GM21528 (cell line): ENCODE measurements at regions not wholly inside any gene's neighbourhood (a gene's known extent, or its start where the extent isn't known, plus 50 kb on each side); places are given as distances from the start of the nearest gene placed in this dataset.

ENCODE experiments used
- ATAC-seq: cut with Tn5 transposase; IDR thresholded peaks from one replicate; pipeline ENCODE4 v1.9.1; 2021; ENCODE audit warnings: mild to moderate bottlenecking, moderate library complexity; ENCODE audit not compliant: unreplicated experiment, low FRiP score

DNA sequence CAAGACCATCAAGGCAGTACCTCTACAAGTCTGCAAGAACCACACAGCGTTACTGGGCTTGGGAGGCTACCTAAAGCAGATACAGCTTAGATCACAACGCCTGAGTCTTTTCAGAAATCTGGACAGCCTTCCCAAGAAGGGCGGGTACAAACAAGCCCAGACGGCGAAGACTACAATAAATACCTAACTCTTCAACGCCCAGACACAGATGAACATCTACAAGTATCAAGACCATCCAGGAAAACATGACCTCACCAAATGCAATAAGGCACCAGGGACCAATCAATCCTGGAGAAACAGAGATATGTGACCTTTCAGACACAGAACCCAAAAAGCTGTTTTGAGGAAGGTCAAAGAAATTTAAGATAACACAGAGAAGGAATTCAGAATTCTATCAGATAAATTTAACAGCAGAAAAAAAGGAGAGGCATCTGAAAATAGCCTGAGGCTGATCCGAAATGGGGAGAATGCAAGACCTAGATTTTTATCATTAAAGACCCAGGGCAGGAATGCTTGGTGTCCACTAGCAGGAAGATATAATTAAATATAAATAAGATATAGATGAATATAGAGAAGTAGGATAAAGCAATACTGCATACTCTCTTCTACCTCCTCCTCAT, 131.7 kb upstream of the COL21A1 start:
- ATAC-seq = no peak

DNA sequence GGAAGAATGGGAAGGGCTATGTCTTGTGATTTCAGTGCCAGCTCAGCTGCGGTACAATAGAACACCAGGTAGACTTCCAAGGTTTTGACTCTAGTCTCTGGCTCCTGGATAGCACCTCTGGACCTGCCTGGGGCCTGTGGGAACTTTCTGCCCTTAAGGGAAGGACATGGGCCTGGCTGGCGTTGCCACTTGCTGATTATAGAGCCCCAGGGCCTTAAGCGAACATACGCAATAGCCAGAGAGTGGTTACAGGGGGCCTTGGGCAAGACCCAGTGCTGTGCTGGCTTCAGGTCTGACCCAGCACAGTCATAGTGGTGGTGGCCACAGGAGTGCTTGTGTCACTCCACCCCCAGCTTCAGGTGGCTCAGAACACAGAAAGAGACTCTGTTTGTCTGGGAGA, 131.1 kb upstream of the COL21A1 start:
- no peak for ATAC-seq

DNA sequence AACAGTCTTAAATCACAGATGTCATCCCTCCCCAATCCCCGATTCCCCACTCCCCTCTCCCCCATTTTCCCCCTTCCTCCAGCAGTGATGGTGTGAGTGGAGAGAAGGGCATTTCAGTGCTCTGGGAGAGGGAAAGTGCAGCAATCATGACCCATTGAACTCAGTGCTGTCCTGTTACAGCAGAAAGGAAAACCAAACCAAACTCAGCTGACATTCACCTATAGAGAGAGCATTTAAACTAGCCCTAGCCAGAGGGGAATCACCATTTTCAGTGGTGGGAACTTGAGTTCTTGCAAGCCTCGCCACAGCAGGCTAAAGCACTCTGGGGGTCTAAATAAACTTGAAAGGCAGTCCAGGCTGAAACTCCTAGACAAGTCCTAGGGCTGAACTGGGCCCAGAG, 129.9 kb upstream of the COL21A1 start:
- no peak for ATAC-seq

DNA sequence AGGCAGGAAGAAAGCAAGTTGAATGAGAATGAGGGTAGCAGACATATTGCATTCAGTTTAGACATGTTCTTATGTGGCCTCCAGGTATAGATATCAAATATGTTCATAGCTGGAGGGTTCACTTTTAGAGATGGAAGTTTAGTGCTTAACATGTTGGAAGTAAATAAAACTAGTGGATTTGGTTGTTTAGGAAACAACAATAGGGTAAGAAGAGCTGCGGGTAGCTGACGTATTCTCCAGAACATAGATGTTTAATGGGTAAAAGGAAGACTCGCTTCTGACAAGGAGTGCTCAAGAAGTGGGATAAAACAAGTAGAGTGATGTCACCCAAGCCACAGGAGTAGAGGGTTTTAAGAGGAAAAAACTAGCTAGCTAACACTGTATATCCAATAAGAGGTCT, 128.4 kb upstream of the COL21A1 start:
- no peak for ATAC-seq

DNA sequence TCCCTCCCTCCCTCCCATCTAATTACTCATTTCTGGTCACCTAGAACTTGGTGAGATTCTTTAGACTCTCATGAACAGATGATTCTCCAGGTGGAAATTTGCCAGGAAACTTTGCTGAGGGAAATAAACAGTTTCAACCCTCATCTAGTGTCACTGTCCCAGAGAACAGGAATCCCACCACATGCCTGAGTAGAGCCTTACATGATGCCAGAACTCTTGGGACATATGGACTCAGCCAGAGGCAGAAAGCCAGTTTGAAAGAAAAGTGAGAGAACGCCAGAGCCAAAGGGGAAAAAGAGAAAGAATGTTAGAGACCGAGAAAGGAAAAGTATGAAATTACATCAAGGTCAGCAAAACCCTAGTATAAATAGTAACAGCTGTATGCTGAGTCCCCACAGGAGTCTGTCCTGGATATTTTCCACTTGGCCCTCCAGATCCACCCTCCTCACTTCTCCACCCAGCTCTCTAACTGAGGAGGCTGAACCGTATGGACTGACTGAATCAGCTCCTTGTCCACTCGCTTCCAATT, 127.5 kb upstream of the COL21A1 start:
- ATAC-seq = no peak

DNA sequence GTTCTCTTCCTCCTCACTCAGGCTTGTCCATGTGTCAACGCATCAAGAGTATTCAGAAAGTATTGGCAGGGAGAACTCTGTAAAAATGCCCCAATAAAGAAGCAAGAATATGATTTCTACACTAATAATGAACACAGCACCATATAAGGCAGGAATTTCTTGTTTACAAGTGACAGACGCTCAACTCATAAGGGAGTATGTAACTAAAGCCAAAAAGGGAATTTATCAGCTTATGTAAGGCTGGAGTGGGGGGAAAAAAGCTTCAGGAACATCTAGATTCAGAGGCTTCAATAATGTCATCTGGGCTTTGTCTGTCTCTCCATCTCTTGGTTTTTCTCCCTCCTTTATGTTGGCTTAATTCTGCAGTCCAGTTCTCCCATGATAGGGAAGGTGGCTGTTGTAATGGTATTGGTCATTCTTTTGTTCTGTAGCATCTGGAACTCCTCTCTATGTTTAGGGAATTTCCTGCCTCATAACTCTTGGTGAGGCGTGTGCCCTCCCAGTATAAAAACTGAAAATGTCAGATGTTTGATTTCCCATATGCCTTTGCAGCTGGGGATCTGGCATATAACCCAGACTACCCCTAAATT, 125.1 kb upstream of the COL21A1 start:
- ATAC-seq = no peak

DNA sequence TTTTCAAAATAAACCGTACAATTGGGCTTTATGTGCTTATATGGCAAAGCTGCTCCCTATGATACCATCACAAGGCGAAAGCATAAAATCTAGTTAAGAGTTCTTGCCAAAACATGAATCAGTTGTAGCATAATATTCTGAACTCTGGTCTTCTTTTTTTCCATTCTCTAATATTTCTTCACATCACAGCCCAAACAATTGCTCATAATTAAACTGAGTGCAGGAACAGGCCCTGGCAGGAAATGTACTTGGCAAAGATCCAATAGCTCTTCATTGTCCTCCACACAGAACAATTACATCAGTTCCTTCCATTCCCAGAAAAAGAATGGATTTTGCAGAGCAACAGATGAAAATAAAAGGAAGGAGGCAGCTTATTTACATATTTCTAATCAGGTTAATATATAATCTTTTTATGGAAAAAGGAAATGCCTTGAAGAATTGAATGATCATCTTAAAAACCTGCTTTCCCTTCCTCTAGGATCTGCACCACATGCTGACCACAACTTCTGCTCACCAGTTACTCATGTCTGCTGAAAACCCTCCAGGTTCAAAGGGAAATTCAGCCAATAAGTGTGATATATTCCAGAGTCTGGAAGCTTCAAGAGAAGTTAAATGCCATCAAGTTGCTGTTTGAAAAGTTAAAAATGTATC, 123.3 kb upstream of the COL21A1 start:
- ATAC-seq = peak; percentile 74

DNA sequence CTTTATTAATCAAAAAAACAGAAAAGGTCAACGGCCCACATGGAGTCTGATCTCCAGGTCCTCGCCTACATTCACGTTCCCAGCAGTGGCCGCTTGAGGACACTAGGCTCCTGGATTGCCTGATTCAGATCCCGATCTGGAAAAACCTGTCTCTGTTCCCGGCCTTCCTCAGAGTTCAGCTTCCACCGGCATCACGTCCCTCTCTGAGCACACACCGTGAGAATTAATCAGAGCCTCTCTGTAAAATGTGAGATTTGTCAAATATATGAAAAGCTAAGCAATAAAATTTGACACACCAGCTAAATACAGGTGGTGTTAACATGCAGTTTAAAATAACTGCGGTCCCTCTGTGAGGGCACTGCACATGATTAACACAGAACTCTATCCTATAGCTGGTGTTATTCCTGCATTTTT, 122.8 kb upstream of the COL21A1 start:
- ATAC-seq = no peak

DNA sequence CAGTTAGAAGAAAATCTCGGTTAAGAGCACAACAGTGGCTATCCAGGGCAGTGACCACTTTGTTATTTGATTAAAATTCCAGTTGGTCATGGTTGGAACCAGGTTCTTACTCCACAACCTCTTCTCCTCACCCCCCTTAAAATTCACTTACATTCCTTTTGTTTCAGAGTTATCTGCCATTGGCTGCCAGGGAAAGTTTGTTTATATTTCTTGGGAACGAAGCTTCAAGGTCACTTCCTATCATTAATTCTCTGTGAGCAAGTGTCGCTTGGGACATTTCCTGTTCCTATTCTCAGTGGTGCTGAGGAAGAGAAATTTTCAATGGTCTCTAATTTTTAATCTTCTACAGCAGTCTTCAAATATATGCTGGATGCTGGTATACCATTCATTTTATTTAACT, 121.1 kb upstream of the COL21A1 start:
- no peak for ATAC-seq

DNA sequence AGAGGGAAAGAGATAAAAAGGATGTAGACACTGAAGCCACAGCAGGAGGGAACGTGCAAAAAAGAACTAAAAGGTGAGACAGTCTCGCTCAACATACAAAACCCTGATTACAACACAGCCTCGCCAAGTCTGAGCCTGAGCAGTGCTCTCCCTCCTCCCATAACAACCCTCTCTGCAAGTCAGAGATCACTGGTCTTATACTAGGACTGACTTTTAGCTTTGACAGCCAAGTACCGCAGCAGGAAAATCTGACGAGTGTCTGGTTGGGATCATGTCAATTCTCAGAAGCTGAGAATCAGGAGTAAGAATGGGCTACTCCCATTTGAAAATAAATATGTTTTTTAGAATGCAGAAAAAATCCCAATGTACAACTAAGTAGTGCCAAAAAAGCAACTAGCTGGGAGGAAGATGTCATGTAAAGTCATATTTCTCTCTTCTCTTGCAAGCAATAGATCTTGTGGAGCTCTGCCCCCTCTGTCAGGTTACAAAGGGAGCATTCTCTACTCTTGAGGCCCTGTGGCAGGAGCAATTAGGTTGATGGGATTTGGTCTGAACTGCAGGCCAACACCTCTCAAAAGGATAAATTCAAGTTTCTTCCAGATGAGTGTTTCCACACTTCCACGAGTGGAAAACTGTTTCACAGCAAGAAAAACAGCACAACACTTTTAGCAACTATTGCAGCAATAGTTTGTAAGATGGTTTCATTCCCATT, 118.9 kb upstream of the COL21A1 start:
- no peak for ATAC-seq

DNA sequence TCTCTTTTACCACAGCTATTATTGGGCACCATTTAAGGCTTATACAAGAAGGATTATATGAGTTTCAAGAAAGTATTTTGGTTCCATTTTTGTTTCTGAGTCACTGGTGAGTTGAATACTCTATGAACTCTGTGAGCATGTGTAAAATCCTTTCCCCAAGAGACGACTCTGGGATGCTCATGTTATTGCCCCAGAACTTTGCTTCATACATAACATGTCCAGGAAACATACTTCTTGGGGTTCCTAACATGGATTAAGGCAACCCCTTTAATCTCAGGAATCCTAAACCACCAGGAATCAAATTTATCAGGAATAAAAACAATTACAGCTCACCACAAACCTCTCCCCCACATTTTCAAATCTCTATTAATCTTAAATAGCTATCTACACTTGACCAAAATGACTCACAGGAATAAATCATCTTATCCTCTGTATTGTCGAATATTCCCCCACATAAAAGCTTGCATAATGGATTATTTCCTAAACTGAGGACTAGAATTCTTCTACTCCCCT, 117.5 kb upstream of the COL21A1 start:
- ATAC-seq = no peak

DNA sequence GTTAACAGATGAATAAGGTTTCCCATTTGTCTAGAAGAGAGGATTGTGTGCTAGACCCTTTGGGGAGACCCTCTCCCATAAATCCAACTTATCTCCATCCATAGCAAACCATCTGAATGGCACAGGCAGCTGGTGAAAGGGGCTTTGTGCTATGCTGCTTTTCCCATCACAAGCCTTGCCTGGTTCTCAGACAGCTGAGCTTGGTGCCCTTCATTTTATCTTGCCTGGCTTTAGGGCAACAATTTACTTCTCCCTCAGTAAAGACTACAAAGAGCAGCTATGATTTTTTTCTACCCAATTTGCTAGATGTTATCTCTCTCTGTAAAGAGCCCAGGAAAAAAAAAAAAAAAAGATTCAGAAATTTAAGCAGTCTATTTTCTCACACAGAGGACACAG, 117.0 kb upstream of the COL21A1 start:
- ATAC-seq = no peak

DNA sequence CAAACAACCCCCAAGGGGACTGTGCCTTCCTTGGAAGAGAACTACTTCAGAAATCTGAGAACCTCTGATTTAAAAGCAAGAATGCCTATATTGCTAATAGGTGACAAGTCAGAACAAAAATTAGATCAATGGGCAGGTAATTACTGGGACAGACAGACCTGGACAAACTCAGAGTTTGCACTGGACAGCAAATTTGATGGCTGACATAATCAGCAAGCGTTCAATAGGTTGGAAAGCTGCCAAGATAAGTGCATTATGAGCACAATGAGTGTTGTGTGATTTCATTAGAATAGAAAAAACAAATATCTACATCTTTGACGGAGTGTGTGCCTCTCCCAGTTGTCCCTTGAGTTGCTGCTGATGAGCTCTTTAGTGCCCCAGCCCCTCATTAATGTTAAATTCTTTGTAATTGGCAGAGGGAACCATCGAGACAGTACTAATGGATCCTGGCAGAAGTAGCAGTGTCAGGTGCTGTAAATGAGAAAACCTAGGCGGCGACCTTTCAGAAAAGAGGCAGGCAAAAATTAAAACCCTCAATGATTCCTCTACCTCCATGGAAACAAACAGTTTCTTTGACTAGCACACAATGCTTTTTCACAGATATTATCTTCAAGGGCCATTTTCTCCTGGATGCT, 116.5 kb upstream of the COL21A1 start:
- ATAC-seq = no peak

DNA sequence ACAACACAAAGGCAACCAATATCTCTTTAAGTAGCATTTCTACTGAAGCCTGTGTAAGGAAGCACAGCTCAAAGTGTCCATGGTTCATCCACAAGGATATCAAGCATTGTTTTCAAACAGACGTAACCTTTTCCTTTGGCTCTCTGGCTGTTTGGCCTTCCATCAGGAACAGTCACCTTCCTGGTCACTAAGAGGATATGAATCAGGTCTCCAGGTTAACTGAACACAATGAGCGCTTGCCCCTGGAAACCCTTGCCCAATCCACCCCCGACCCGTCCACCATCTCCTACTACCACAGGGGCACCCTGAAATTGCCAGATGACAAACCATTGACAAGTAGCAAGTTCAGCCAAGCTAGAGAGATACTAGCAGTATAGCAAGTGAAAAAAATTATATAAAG, 114.4 kb upstream of the COL21A1 start:
- no peak for ATAC-seq

DNA sequence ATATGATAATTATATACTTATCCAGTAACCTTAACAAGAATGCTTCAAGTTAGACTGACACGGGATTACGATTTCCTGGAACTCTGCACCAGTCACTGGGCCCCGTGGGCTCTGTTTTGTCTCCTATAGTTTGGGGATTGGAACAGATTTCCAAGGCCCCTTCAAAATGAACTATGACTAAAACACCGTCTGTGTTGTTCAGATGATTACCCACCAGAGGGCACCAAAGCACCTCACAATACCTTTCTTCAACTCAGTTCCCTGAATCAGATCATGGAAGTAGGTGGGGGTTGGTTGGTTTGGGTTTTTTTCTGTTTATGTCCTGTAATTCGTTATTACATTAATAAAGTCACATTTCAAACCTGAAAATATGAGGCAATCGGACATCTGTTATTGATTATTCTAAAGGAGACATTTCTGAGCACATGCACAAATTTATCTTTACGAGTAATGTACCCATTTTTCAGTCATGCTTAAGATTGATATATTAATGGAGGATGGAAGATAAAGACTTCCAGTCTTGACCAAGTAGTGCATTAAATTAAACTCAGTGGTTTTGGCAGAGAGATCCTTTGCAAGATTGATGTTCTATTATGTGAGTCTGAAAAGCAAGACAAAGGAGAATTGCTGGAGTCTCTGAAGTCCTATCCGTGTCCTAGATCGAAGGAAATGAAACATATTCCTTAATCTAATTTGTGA, 112.0 kb upstream of the COL21A1 start:
- ATAC-seq = peak; percentile 82

DNA sequence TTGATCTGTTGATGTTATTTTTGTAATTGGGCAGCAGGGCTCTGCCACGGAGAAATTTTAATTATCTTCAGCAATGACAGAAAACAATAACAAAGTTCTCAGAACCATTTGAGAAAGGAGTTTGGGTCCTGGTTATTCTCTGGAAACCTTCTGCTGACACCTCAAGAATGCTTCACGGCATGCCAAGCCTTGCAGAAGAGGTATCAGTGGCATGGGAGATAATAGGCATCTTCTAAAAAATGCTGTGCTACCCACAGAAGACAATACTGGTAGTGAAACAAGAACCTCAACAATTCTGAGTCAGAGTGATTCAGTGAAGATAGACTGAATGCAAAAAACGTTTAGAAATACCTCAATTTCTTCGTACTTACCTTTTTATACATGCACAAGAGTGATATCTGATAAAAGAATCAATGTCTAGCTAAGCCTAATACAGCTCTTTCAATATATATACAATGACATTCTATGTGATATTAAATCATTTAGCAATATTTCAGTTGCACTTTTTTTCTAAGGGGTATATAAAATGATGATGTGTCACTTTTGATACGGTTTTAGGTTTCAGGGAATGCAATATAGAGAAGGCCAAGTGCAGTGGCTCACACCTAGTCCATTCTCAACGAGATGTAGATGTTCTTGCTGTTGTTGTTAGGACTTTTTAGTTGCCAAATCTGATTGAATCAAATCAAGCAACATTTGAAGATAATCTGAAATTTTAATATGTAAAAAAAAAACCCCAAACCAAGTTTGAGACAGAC, 110.4 kb upstream of the COL21A1 start:
- no peak for ATAC-seq

DNA sequence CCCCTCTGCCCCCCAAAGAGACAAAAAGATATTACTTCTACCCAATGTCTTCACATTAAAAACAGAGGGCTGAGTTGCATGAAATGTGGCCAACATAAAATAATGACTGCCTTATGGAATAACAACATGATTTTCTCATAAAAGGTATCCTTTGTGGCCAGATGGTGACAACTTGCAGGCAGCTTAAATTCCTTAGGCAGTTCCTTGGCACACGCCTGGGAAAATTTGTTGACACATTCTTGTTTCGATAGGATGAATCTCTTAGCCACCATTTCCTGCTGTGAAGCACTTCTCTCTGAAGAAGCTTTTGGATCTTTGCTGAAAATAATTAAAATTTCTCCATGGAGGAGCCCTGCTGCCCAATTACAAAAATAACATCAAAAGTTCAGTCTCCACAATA, 109.0 kb upstream of the COL21A1 start:
- no peak for ATAC-seq

DNA sequence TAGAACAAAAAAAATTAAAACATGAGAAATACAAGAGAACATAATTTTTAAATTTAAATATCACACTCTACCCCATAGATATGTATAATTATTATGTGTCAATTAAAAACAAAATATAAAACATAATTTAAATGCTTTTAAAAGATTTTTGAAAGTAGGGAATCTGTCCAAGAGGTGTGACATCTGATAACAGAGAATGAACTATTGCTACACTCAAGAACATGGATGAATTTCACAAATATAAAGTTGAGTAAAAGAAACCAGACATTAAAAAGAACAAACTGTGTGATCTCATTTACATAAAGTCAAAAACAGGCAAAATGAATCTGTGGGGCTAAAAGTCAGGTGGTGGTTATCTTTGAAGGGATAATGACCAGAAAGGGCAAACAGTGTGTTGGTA, 106.5 kb upstream of the COL21A1 start:
- no peak for ATAC-seq

DNA sequence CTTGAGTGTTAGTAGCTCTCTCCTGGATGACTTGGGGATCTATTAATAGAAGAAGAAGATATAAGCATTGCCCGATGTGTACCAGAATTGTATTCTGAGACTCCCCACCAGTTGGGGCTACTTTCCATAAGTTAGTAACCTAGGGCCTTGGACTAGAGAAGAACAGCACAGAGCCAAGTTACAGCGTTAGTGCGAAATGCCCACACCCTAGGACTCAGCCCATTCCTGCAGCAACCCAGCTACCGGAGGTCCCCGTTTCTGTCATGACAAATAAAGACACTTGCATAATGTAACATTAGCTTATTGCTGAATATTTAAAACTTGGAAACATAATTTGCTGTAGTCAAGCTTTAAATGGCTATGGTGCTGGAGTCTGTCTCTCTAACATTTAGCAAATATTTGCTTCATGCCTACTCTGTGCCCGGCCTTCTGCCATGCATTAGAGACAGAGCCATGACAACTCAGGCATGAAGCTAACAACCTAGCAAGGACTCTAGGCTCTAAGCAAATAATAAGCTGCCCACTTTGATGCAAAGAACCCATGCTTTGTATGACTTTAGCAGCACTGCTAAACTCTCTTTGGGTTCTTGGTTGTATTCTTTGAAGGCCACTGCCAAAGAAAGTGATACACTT, 103.4 kb upstream of the COL21A1 start:
- no peak for ATAC-seq
